GM21390 (cell line): ENCODE measurements at regions not wholly inside any gene's neighbourhood (a gene's known extent, or its start where the extent isn't known, plus 50 kb on each side); places are given as distances from the start of the nearest gene placed in this dataset.

ENCODE experiments used
- ATAC-seq: cut with Tn5 transposase; IDR thresholded peaks from one replicate; pipeline ENCODE4 v1.9.1; 2021; ENCODE audit not compliant: unreplicated experiment

- ATAC-seq, result no peak
Observed at GRCh38 chr3:117540597-117540996, 831.0 kb downstream of the TUSC7 start.

GRCh38 chr3:117541721-117542120, 832.1 kb downstream of the TUSC7 start:
- ATAC-seq, result no peak

GRCh38 chr3:117543521-117543920, 833.9 kb downstream of the TUSC7 start:
- ATAC-seq, result no peak

- ATAC-seq, result no peak
Observed at GRCh38 chr3:117545484-117545883, 835.9 kb downstream of the TUSC7 start.

GRCh38 chr3:117547956-117548550, 838.5 kb downstream of the TUSC7 start:
- no peak for ATAC-seq

GRCh38 chr3:117548600-117548999, 839.0 kb downstream of the TUSC7 start:
- no peak for ATAC-seq

GRCh38 chr3:117549716-117550115, 840.1 kb downstream of the TUSC7 start:
- ATAC-seq, result no peak

GRCh38 chr3:117550766-117551165, 841.2 kb downstream of the TUSC7 start:
- ATAC-seq, result no peak

- peak; percentile 98 for ATAC-seq
Observed at GRCh38 chr3:117553461-117553860, 843.9 kb downstream of the TUSC7 start.

- ATAC-seq, result no peak
Observed at GRCh38 chr3:117556646-117557407, 847.2 kb downstream of the TUSC7 start.

- ATAC-seq, result no peak
Observed at GRCh38 chr3:117557464-117558090, 848.0 kb downstream of the TUSC7 start.

GRCh38 chr3:117558681-117559080, 849.1 kb downstream of the TUSC7 start:
- ATAC-seq, result no peak

- ATAC-seq, result no peak
Observed at GRCh38 chr3:117562000-117562399, 852.4 kb downstream of the TUSC7 start.

- no peak for ATAC-seq
Observed at GRCh38 chr3:117563063-117563462, 853.5 kb downstream of the TUSC7 start.

GRCh38 chr3:117565777-117566176, 856.2 kb downstream of the TUSC7 start:
- ATAC-seq, result no peak

- ATAC-seq, result no peak
Observed at GRCh38 chr3:117566926-117567325, 857.3 kb downstream of the TUSC7 start.

GRCh38 chr3:117567382-117567781, 857.8 kb downstream of the TUSC7 start:
- ATAC-seq, result no peak

GRCh38 chr3:117567906-117568305, 858.3 kb downstream of the TUSC7 start:
- no peak for ATAC-seq

GRCh38 chr3:117572786-117573185, 863.2 kb downstream of the TUSC7 start:
- no peak for ATAC-seq

GRCh38 chr3:117580806-117581205, 871.2 kb downstream of the TUSC7 start:
- ATAC-seq, result no peak

- ATAC-seq, result no peak
Observed at GRCh38 chr3:117586161-117586560, 876.6 kb downstream of the TUSC7 start.

- no peak for ATAC-seq
Observed at GRCh38 chr3:117587416-117587815, 877.8 kb downstream of the TUSC7 start.
